ENCODE measurements at regions not wholly inside any gene's neighbourhood (a gene's known extent, or its start where the extent isn't known, plus 50 kb on each side); places are given as distances from the start of the nearest gene placed in this dataset.

DNA sequence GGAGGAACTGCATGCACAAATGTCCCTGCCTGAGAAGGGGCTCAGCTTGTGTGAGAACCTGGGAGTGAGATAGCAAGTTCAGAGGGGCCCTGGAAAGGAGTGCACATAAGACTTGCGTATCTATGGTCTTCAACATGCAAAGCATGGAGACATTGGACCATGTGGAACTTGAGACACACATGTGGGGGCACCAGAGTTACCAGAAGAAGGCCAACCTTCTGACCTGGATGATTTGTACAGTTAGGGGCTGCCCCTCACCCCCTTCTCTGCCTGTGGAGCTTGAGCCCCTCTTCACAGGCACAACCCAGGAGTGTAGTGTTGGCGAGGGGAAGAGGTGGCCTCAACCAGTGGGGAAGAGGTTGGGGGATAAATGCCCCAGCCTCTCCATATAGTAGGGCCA, 165.0 kb upstream of the ARL4C start:
- no peak for DNase-seq (ENCODE audit: low read depth)
- Histone ChIP-seq H3K36me3 (ENCODE audit: control insufficient read depth, insufficient read depth, low read length) (no peaks in the 10 kb centered on the region), H3K4me3 (ENCODE audit: low read depth, low read length) (no peak overlapping the region), H3K27me3 (ENCODE audit: control insufficient read depth, insufficient read depth, low read length) (no peaks in the 10 kb centered on the region)
- TF ChIP-seq, protein P1, sequence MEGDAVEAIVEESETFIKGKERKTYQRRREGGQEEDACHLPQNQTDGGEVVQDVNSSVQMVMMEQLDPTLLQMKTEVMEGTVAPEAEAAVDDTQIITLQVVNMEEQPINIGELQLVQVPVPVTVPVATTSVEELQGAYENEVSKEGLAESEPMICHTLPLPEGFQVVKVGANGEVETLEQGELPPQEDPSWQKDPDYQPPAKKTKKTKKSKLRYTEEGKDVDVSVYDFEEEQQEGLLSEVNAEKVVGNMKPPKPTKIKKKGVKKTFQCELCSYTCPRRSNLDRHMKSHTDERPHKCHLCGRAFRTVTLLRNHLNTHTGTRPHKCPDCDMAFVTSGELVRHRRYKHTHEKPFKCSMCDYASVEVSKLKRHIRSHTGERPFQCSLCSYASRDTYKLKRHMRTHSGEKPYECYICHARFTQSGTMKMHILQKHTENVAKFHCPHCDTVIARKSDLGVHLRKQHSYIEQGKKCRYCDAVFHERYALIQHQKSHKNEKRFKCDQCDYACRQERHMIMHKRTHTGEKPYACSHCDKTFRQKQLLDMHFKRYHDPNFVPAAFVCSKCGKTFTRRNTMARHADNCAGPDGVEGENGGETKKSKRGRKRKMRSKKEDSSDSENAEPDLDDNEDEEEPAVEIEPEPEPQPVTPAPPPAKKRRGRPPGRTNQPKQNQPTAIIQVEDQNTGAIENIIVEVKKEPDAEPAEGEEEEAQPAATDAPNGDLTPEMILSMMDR (IDR thresholded peaks at IDR 0.05; ENCODE audit: insufficient read depth, low read length, poor library complexity, severe bottlenecking): no peak

- Histone ChIP-seq H3K4me3 (ENCODE audit: low read depth, low read length) (no peak overlapping the region), H3K36me3 (ENCODE audit: control insufficient read depth, insufficient read depth, low read length) (no peaks in the 10 kb centered on the region), H3K27me3 (ENCODE audit: control insufficient read depth, insufficient read depth, low read length) (no peaks in the 10 kb centered on the region)
- TF ChIP-seq, protein P1 (IDR thresholded peaks at IDR 0.05; ENCODE audit: insufficient read depth, low read length, poor library complexity, severe bottlenecking): no peak
- no peak for DNase-seq (ENCODE audit: low read depth)
Measured at GRCh38 chr2:234661175-234661574, 164.3 kb upstream of the ARL4C start.

- Histone ChIP-seq H3K4me3 (ENCODE audit: low read depth, low read length) (no peak overlapping the region), H3K36me3 (ENCODE audit: control insufficient read depth, insufficient read depth, low read length) (no peaks in the 10 kb centered on the region), H3K27me3 (ENCODE audit: control insufficient read depth, insufficient read depth, low read length) (no peaks in the 10 kb centered on the region)
- no peak for DNase-seq (ENCODE audit: low read depth)
- TF ChIP-seq, protein P1 (IDR thresholded peaks at IDR 0.05; ENCODE audit: insufficient read depth, low read length, poor library complexity, severe bottlenecking): no peak
Measured at GRCh38 chr2:234655706-234656105, 158.8 kb upstream of the ARL4C start.

- Histone ChIP-seq H3K27me3 (ENCODE audit: control insufficient read depth, insufficient read depth, low read length) (no peaks in the 10 kb centered on the region), H3K4me3 (ENCODE audit: low read depth, low read length) (no peak overlapping the region), H3K36me3 (ENCODE audit: control insufficient read depth, insufficient read depth, low read length) (no peaks in the 10 kb centered on the region)
- TF ChIP-seq, protein P1 (IDR thresholded peaks at IDR 0.05; ENCODE audit: insufficient read depth, low read length, poor library complexity, severe bottlenecking): no peak
- no peak for DNase-seq (ENCODE audit: low read depth)
Measured at GRCh38 chr2:234650911-234651310, 154.0 kb upstream of the ARL4C start.

- DNase-seq (ENCODE audit: low read depth): no peak
- H3K36me3 ChIP-seq (ENCODE audit: control insufficient read depth, insufficient read depth, low read length): no peaks in the 10 kb centered on the region
- TF ChIP-seq, protein P1 (IDR thresholded peaks at IDR 0.05; ENCODE audit: insufficient read depth, low read length, poor library complexity, severe bottlenecking): no peak
- H3K27me3 ChIP-seq (ENCODE audit: control insufficient read depth, insufficient read depth, low read length): no peaks in the 10 kb centered on the region
- no peak overlapping the region for H3K4me3 ChIP-seq (ENCODE audit: low read depth, low read length)
Measured at GRCh38 chr2:234649951-234650350, 153.1 kb upstream of the ARL4C start.

DNA sequence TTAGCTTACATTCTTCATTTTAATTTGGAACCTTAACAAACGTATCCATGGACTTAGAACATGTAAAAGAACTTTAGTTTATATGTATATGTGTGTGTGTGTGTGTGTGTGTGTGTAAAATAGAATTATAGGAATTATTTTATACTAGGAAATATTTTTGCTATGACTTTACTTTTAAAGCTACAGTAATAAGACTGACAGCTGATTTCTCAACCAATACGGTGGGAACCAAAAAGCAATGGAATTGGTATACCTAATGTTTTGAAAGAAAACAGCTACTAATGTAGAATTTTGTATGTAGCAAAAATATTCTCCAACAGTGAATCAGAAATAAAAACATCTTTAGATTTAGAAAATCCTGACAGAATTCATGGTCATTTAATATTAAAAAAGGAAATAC, 146.5 kb upstream of the ARL4C start:
- DNase-seq (ENCODE audit: low read depth): no peak
- TF ChIP-seq, protein P1 (IDR thresholded peaks at IDR 0.05; ENCODE audit: insufficient read depth, low read length, poor library complexity, severe bottlenecking): no peak
- Histone ChIP-seq H3K27me3 (ENCODE audit: control insufficient read depth, insufficient read depth, low read length) (no peaks in the 10 kb centered on the region), H3K4me3 (ENCODE audit: low read depth, low read length) (no peak overlapping the region), H3K36me3 (ENCODE audit: control insufficient read depth, insufficient read depth, low read length) (no peaks in the 10 kb centered on the region)
